Upper lobe of right lung (tissue), 1 donor: ENCODE measurements at regions not wholly inside any gene's neighbourhood (a gene's known extent, or its start where the extent isn't known, plus 50 kb on each side); places are given as distances from the start of the nearest gene placed in this dataset.

Source experiments
- ATAC-seq: fragments of 200-7000 bp; cut with Tn5 transposase; one replicate; pipeline ENCODE4 v1.9.1; 2020; ENCODE audit warnings: mild to moderate bottlenecking, moderate library complexity
- DNase-seq: peaks from one replicate; pipeline ENCODE4 v3.0.0-alpha.2; 2020
- H3K27ac ChIP-seq: fragments of 200-600 bp; one replicate; pipeline ENCODE4 v1.8.0; 2022
- H3K27me3 ChIP-seq: fragments of 200-600 bp; one replicate; pipeline ENCODE4 v1.8.0; 2022; ENCODE audit warnings: mild to moderate bottlenecking
- H3K36me3 ChIP-seq: fragments of 200-600 bp; one replicate; pipeline ENCODE4 v1.8.0; 2022
- H3K4me1 ChIP-seq: fragments of 200-600 bp; one replicate; pipeline ENCODE4 v1.8.0; 2022
- H3K4me3 ChIP-seq: fragments of 200-600 bp; one replicate; pipeline ENCODE4 v1.8.0; 2022; ENCODE audit warnings: mild to moderate bottlenecking
- H3K9me3 ChIP-seq: fragments of 200-600 bp; one replicate; pipeline ENCODE4 v1.8.0; 2022
- intact Hi-C: fragments of 100-400 bp; cut with DNase I; formaldehyde crosslinking; loops from one replicate; pipeline ENCODE4 v1.11.0; 2022
- TF ChIP-seq, protein P1 (sequence below): fragments of 200-600 bp; IDR thresholded peaks from one replicate; pipeline ENCODE4 v1.8.0; 2022; ENCODE audit warnings: antibody characterized with exemption
- donor health status: DM: no; HTN: yes; CAD: no; lungs with severe emphysema.

DNA sequence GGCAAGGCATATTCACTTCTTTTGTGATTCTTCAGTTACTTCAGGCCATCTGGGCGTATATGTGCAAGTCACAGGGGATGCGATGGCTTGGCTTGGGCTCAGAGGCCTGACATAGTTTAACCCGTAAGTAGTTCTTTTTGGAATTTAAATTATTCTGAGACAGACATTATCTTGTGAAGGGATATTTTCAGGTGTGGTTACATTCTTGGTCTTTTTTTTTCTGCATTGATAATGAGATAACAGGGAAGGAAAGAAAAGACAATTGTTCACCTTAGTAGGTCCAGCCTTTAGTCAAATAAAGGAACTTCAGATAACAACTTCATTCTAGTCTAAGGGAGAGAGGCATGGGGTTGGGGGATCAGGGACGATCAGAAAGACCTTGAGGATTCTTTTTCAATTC lies 74.8 kb downstream of the TEX13C start:
- TF ChIP-seq, protein P1, sequence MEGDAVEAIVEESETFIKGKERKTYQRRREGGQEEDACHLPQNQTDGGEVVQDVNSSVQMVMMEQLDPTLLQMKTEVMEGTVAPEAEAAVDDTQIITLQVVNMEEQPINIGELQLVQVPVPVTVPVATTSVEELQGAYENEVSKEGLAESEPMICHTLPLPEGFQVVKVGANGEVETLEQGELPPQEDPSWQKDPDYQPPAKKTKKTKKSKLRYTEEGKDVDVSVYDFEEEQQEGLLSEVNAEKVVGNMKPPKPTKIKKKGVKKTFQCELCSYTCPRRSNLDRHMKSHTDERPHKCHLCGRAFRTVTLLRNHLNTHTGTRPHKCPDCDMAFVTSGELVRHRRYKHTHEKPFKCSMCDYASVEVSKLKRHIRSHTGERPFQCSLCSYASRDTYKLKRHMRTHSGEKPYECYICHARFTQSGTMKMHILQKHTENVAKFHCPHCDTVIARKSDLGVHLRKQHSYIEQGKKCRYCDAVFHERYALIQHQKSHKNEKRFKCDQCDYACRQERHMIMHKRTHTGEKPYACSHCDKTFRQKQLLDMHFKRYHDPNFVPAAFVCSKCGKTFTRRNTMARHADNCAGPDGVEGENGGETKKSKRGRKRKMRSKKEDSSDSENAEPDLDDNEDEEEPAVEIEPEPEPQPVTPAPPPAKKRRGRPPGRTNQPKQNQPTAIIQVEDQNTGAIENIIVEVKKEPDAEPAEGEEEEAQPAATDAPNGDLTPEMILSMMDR, result no peak
- H3K36me3 ChIP-seq, result no peaks in the 10 kb centered on the region
- H3K4me1 ChIP-seq, result no peaks in the 10 kb centered on the region
- no peak overlapping the region for H3K27ac ChIP-seq
- no peak for DNase-seq
- H3K9me3 ChIP-seq, result no peaks in the 10 kb centered on the region
- H3K27me3 ChIP-seq, result no peaks in the 10 kb centered on the region
- intact Hi-C loops, result no loop called here
- ATAC-seq, result no peak
- H3K4me3 ChIP-seq, result no peak overlapping the region

DNA sequence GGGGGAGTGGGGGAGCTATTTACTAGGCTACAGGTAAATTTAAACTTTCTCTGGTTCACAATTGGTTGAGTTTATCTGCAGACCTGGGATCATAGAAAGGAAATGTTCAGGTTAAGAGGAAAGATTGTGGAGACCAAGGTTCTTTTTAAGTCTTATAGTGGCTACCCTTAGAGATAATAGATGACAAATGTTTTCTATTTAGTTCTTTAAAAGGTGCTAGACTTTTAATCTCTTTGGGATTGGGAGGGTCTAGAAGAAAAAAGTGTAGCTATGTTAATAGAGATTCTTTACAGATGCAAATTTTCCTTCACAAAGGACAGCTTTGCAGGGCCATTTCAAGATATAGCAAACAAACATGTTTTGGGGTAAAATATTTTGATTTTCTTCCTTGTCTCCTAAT lies 76.0 kb downstream of the TEX13C start:
- no peaks in the 10 kb centered on the region for H3K4me1 ChIP-seq
- no peaks in the 10 kb centered on the region for H3K36me3 ChIP-seq
- TF ChIP-seq, protein P1, result no peak
- intact Hi-C loops, result no loop called here
- no peak for DNase-seq
- no peak overlapping the region for H3K27ac ChIP-seq
- no peaks in the 10 kb centered on the region for H3K9me3 ChIP-seq
- no peak overlapping the region for H3K4me3 ChIP-seq
- no peaks in the 10 kb centered on the region for H3K27me3 ChIP-seq
- ATAC-seq, result no peak

DNA sequence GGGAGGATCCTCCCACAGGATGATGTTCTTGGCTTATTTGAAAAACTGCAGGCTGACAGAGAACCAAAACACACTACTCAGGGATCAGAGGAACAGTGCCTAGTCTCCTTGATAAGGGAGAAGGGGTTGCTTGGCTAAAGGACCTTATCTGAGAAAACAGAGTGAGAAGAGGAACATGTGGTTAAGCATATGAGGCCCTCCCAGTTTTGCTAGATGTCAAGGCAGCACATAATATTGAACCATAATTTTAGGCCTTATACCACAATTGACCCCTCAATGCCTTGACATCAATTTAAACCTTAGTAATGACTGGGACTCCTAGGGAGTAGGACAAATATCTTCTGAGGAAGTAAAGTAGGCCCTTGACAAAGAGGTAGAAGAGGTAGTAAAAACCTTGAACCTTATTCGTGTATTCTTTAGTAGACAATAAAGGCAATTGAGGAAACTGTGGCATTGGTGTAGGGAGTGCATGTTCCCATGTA lies 79.3 kb downstream of the TEX13C start:
- H3K27ac ChIP-seq, result no peak overlapping the region
- H3K4me3 ChIP-seq, result no peak overlapping the region
- H3K4me1 ChIP-seq, result no peaks in the 10 kb centered on the region
- no peak for ATAC-seq
- H3K36me3 ChIP-seq, result no peaks in the 10 kb centered on the region
- no peaks in the 10 kb centered on the region for H3K27me3 ChIP-seq
- no peak for DNase-seq
- TF ChIP-seq, protein P1, result no peak
- H3K9me3 ChIP-seq, result no peaks in the 10 kb centered on the region
- intact Hi-C loops, result no loop called here

DNA sequence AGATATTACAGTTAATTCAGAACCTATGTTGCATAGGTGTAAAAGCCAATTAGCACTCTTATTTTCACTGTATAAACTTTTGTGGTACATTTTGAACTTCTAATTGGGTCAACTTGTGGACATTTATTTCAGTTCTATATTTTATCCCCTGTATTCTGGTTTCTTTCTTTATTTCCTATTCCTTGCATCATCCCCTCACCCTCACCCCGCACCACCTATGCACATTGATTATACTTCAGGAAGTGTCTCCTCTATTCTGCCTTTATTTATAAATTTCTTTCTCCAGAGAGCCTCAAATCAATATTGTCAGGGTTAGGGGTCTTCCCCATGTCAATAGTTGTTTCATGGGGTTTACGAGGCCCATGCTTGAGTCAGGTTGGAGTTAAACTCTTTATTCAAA lies 83.1 kb downstream of the TEX13C start:
- intact Hi-C loops, result no loop called here
- H3K4me1 ChIP-seq, result no peaks in the 10 kb centered on the region
- DNase-seq (no peak), ATAC-seq (no peak)
- H3K27ac ChIP-seq, result no peak overlapping the region
- H3K27me3 ChIP-seq, result no peaks in the 10 kb centered on the region
- TF ChIP-seq, protein P1, result no peak
- no peaks in the 10 kb centered on the region for H3K36me3 ChIP-seq
- no peak overlapping the region for H3K4me3 ChIP-seq
- no peaks in the 10 kb centered on the region for H3K9me3 ChIP-seq

DNA sequence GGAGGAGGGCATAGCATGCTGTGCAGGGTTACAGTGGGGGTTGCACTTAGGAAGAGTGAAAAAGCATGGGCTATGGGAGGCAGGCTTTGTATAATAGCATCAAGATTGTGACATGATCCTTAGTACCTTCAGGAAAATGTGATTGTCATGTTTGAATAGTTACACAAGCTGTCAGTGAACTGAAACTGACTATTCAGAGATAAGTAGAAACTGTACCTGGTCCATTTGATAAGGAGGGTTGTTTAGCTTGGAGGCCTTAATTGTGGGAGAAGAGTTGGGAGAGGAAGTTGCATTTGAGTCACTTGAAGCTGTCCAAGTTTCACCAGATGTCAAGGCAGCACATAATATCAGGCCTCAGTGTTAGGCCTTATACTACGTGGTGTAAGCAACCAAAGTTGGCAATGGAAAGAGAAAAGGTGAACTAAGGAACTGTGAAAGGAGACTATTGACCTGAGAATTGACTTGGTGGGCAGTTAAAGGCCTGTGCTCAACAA lies 85.0 kb downstream of the TEX13C start:
- TF ChIP-seq, protein P1, result no peak
- intact Hi-C loops, result no loop called here
- ATAC-seq (no peak), DNase-seq (no peak)
- H3K4me3 ChIP-seq, result no peak overlapping the region
- H3K9me3 ChIP-seq, result no peaks in the 10 kb centered on the region
- H3K36me3 ChIP-seq, result no peaks in the 10 kb centered on the region
- no peak overlapping the region for H3K27ac ChIP-seq
- no peaks in the 10 kb centered on the region for H3K4me1 ChIP-seq
- no peaks in the 10 kb centered on the region for H3K27me3 ChIP-seq

DNA sequence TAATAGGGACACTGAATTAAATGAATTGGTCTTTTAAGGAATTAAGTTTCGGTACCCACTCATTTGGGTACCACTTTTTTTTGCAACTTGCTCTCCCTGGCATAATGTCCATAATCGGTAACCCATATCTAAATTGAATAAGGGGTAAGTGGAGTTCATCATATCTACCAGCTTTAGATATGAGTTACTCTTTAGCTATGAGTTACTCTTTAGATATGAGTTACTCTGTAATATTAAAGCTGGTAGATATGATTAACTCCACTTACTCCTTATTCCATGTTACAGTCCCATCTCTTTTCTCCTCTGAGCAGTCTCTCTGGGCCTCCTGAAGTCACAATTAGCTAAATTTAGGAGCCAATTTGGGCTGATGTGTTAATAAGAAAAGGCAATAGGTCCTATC lies 85.7 kb downstream of the TEX13C start:
- H3K4me3 ChIP-seq, result no peak overlapping the region
- no peaks in the 10 kb centered on the region for H3K36me3 ChIP-seq
- no peaks in the 10 kb centered on the region for H3K27me3 ChIP-seq
- no peaks in the 10 kb centered on the region for H3K4me1 ChIP-seq
- DNase-seq (no peak), ATAC-seq (no peak)
- TF ChIP-seq, protein P1, result no peak
- H3K27ac ChIP-seq, result no peak overlapping the region
- intact Hi-C loops, result no loop called here
- no peaks in the 10 kb centered on the region for H3K9me3 ChIP-seq
